Testis (tissue), 2 donors: ENCODE measurements at regions not wholly inside any gene's neighbourhood (a gene's known extent, or its start where the extent isn't known, plus 50 kb on each side); places are given as distances from the start of the nearest gene placed in this dataset.
"Not testable (repeated sequence)": the region's sequence is repeated elsewhere in the genome, so short reads cannot be mapped to it uniquely, and the experiment has no call there.

Experiments
- DNase-seq: peaks from one replicate; pipeline ENCODE4 v3.0.0-alpha.2; 2019
- H3K27ac ChIP-seq, 2 donors: fragments of 200-600 bp; sonication (generic); one replicate each; pipeline ENCODE4 v1.5.1; 2019
- H3K27me3 ChIP-seq: fragments of 200-600 bp; sonication (generic); one replicate; pipeline ENCODE4 v1.5.1; 2019
- H3K36me3 ChIP-seq: fragments of 200-600 bp; sonication (generic); one replicate; pipeline ENCODE4 v1.5.1; 2017; ENCODE audit warnings: low read depth; ENCODE audit errors: missing control alignments
- H3K4me1 ChIP-seq: fragments of 200-600 bp; sonication (generic); one replicate; pipeline ENCODE4 v1.5.1; 2019
- H3K4me3 ChIP-seq, 2 donors: fragments of 200-600 bp; sonication (generic); one replicate each; pipeline ENCODE4 v1.5.1; 2017 to 2019
- H3K9me3 ChIP-seq: fragments of 200-600 bp; sonication (generic); one replicate; pipeline ENCODE4 v1.5.1; 2017
- CTCF ChIP-seq, 3 experiments: fragments of 450-650 bp in 2 of 3; fragments of 200-600 bp in 1 of 3; sonication (generic) in 1 of 3; IDR thresholded peaks; one replicate each; pipeline ENCODE4 v1.5.1; 2016 to 2019; ENCODE audit warnings: antibody characterized with exemption in 3 of 3, mild to moderate bottlenecking in 2 of 3, moderate library complexity in 1 of 3
- POLR2A ChIP-seq: fragments of 450-650 bp; IDR thresholded peaks from one replicate; pipeline ENCODE4 v1.6.1; 2017; ENCODE audit warnings: antibody characterized with exemption, mild to moderate bottlenecking, moderate library complexity
- whole genome bisulfite sequencing, 2 donors: methylation state at CpG; one replicate each; pipeline ENCODE4 v1.1.5; 2018; 5-methylcytosine and 5-hydroxymethylcytosine counted together
- intact Hi-C: fragments of 100-400 bp; cut with DNase I; formaldehyde crosslinking; loops from one replicate; pipeline ENCODE4 v1.15.1; 2023; ENCODE audit warnings: low total_unique reads

DNA sequence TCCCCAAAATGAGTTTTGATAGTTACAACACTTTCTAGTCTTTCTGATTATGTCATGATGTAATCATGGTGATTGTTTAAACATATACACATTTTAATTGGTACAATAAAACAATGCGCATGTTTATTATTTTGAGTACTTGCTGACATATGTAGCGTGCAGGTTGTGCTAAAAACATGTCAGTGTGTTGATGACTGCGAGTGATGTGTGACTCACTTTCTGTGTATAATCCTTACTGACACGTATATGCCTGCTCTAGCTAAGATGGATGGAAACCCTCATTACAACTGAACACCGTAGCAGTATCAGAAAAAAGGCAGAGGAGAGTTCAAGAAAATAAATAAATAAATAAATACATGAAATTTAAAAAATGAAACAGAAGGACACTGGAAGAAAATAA lies 1552.4 kb upstream of the FLRT2 start:
- H3K27ac ChIP-seq: no peak overlapping the region
- H3K4me1 ChIP-seq: peaks cover 9% of the 10 kb centered on the region
- no peaks in the 10 kb centered on the region for H3K27me3 ChIP-seq
- 93 to 95% methylated on average over 5 of the region's 5 CpGs for WGBS, 2 donors
- intact Hi-C loops: no loop called here
- no peaks in the 10 kb centered on the region for H3K36me3 ChIP-seq
- TF ChIP-seq POLR2A (no peak), CTCF (IDR thresholded peaks at IDR 0.05) (no peak)
- H3K9me3 ChIP-seq: no peaks in the 10 kb centered on the region
- H3K4me3 ChIP-seq: no peak overlapping the region
- DNase-seq: no peak

DNA sequence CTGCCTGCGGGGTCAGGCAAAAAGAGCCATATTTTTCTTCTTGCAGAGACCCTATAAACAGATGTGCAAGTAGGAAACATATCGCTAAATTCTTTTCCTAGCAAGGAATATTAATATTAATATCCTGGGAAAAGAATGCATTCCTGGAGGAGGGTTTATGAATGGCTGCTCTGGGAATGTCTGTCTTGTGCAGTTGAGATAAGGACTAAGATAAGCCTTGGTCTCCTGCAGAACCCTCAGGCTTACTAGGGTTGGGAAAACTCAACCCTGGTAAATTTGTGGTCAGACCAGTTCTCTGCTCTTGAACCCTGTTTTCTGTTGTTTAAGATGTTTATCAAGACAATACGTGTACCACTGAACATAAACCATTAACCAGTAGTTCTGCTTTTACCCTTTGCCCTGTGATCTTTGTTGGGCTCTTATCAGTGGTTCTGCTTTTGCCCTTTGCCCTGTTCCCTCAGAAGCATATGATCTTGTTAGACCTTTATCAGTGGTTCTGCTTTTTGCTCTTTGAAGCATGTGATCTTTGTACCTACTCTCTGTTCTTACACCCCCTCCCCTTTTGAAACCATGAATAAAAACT lies 1548.2 kb upstream of the FLRT2 start:
- DNase-seq, H3K36me3 ChIP-seq, H3K4me3 ChIP-seq, H3K27ac ChIP-seq, H3K27me3 ChIP-seq, H3K4me1 ChIP-seq, H3K9me3 ChIP-seq, intact Hi-C loops: not testable (repeated sequence)
- 92 to 93% methylated on average over 3 of the region's 3 CpGs for whole genome bisulfite sequencing, 2 donors

GRCh38 chr14:83988275-83988674 lies 1541.7 kb upstream of the FLRT2 start:
- 87 to 91% methylated on average over 3 of the region's 3 CpGs for WGBS, 2 donors
- DNase-seq: no peak
- Histone ChIP-seq H3K36me3 (no peaks in the 10 kb centered on the region), H3K27ac (no peak overlapping the region), H3K4me1 (no peaks in the 10 kb centered on the region), H3K4me3 (no peak overlapping the region), H3K27me3 (no peaks in the 10 kb centered on the region), H3K9me3 (no peaks in the 10 kb centered on the region)
- no peak for TF ChIP-seq CTCF (IDR thresholded peaks at IDR 0.05)
- no peak for TF ChIP-seq POLR2A
- intact Hi-C loops: no loop called here

DNA sequence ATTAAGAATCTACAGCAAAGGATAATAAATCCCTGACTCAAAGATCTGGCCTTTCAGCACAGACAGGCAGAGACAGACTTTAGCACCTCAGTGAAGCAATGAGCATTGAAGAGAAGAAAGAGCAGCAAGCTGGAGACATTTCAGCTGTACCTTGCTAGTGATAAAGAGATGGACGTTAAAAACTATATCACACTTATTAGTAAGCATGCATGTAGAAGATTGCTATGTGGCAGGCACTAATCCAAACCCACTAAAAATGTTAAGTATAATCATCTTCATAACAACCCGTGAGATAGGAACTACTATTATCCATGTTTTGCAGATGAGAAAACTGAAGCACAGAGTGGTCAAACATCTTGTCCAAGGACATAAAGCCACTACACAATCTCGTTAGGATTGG lies 1538.3 kb upstream of the FLRT2 start:
- no peaks in the 10 kb centered on the region for H3K9me3 ChIP-seq
- TF ChIP-seq POLR2A (no peak), CTCF (IDR thresholded peaks at IDR 0.05) (no peak)
- no peaks in the 10 kb centered on the region for H3K36me3 ChIP-seq
- no peak overlapping the region for H3K4me3 ChIP-seq
- DNase-seq: no peak
- 71% methylated on average over 3 of the region's 3 CpGs for WGBS, 2 donors
- no peaks in the 10 kb centered on the region for H3K27me3 ChIP-seq
- H3K27ac ChIP-seq: no peak overlapping the region
- H3K4me1 ChIP-seq: no peaks in the 10 kb centered on the region
- intact Hi-C loops: no loop called here

- DNase-seq: no peak
- TF ChIP-seq CTCF (IDR thresholded peaks at IDR 0.05) (no peak), POLR2A (no peak)
- Histone ChIP-seq H3K27ac (no peak overlapping the region), H3K9me3 (no peaks in the 10 kb centered on the region), H3K27me3 (no peaks in the 10 kb centered on the region), H3K36me3 (no peaks in the 10 kb centered on the region), H3K4me1 (no peaks in the 10 kb centered on the region), H3K4me3 (no peak overlapping the region)
- intact Hi-C loops: no loop called here
- WGBS, 2 donors: 91 to 92% methylated on average over 3 of the region's 3 CpGs
These were observed 1537.1 kb upstream of the FLRT2 start for GRCh38 chr14:83992857-83993256.
